Activated CD4-positive, CD25-positive, alpha-beta regulatory T cell treated with anti-CD3 and anti-CD28 coated beads, Interleukin-2, amount 50 U/mL, for 24 hours (primary cell): ENCODE measurements at regions not wholly inside any gene's neighbourhood (a gene's known extent, or its start where the extent isn't known, plus 50 kb on each side); places are given as distances from the start of the nearest gene placed in this dataset.

ENCODE experiments used
- ATAC-seq, 2 donors: fragments of 150-1000 bp; cut with Tn5 transposase; one replicate each; pipeline ENCODE4 v1.10.0; 2021; ENCODE audit warnings: mild to moderate bottlenecking in 1 of 2, moderate library complexity in 1 of 2

DNA sequence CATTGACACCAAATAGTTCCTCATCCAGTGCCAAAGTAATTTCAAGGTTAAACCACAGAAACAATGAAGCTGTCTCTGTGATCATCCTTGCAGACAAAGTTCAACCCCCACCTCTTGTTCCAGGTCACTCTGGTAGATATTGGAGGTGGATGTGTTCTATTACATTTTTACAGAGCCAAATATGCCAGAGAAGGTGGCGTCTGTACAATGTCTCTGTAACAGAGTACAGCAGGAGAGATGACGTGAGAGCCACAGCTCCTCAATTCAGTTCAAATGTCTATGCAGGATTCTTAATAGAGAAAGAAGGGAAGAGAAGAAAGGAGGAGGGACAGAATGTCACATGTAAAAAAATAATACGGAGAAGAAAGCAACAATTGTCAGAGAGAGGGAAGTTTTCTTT is 268.3 kb upstream of the OR4E1 start:
- no peak for ATAC-seq

DNA sequence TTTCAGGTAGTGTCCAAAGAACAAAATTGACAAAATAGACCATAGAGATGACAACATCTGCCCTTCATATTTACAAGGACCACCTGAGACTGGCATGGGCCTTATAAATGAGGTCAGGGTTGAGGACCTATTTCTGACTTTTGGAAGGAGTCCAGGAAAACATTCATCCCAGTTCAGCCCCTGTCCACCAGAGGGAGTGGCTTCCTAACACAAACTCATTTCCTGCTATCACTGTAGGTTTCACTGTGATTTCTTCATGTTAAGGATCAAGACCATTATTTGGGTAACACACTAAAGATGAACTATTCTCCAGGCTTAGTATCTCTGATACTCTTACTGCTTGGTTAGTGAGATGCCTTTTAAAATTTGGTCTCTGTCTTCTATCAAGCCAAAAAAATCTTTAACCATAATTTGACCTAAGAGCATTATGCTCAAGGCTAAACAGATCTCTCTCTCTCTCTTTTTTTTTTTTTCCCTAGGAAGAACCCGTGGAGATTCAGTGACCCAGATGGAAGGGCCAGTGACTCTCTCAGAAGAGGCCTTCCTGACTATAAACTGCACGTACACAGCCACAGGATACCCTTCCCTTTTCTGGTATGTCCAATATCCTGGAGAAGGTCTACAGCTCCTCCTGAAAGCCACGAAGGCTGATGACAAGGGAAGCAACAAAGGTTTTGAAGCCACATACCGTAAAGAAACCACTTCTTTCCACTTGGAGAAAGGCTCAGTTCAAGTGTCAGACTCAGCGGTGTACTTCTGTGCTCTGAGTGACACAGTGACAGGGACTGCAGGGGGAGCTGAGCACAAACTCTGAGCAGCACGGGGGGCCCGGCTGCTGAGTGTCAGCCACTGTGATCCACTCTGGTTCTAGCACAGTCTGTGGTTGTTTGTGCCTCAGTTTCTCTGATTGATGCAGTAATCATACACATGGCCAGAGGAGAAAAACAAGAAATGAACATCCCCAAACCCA is 267.6 kb upstream of the OR4E1 start:
- peak; percentile 17 to 45 for ATAC-seq

DNA sequence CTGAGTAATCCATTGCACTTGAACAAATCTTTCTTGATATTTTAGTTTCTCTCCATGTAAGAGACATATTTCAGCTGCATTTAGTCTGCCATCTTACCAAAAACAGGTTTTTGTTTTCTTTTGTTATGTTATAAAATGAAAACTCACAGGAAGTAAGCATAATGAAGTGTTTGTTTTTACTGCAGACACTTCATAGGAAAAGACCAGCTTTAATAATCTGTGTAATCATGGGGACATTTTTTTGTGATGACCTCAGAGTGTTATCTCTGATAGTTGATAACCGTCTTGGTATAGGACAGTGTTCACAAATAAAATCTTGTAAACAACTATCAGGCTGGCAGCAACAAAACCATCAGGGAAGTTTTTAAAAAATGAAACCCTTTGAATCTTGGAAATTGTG is 266.2 kb upstream of the OR4E1 start:
- no peak for ATAC-seq

DNA sequence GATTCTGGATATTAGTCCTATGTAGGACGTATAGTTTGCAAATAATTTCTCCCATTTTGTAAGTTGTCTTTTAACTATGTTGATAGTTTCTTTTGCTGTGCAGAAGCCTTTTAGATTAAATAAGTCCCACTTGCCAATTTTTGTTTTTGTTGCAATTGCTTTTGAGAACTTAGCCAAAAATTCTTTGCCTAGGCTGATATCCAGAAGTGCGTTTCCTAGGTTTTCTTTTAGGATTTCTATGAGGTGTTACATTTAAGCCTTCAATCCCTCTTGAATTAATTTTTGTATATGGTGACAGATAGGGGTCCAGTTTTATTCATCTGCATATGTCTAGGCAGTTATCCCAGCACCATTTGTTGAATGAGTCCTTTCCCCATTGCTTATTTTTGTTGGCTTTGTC is 264.4 kb upstream of the OR4E1 start:
- no peak for ATAC-seq

DNA sequence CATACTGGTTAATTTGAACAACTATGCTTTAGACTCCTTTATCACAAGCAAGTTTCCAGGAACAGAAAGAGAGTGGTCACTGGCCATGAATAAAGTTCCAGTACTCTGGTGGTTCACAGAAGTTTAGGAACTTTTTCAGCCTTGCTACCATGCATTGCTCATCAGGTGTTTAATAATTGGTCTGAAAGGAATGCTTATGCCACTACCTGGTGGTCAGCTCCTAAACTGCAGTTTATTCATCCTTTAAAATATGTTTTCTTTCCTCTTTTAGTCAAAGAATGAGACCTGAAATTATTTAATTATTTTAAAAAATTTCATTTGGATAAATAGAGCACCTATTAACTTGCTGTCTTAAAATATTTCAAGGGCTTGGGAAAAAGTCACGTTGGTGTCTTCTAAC is 260.1 kb upstream of the OR4E1 start:
- ATAC-seq: no peak

DNA sequence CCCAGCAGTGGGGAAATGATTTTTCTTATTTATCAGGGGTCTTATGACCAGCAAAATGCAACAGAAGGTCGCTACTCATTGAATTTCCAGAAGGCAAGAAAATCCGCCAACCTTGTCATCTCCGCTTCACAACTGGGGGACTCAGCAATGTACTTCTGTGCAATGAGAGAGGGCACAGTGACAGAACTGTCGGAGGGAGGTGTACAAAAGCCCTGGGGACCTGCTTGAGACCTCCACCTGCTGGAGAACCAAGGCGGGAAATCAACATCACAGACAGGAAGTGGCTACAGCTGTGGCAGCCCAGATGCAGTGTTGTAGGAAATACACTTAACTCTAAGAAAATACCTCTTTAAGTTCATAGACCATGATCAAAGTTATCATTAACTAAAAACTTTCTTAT is 250.9 kb upstream of the OR4E1 start:
- ATAC-seq: peak; percentile 70 to 78

DNA sequence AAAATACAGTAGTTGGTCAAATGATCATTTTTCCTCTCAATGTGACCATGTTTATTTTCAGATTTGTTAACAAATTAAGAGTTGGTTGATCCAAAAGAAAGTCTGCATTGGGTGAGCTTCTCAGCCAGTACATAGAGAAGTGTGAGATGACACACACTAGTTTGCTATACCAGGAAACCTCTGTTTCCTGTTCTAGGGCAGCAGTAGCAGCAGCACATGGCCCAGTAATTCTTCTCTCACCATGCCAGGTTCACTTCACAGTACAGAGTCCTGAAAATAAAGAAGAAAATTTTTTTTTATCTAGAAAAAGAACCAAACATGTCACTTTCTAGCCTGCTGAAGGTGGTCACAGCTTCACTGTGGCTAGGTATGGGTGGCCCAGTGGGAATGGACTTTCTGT is 250.2 kb upstream of the OR4E1 start:
- peak; percentile 85 to 89 for ATAC-seq

DNA sequence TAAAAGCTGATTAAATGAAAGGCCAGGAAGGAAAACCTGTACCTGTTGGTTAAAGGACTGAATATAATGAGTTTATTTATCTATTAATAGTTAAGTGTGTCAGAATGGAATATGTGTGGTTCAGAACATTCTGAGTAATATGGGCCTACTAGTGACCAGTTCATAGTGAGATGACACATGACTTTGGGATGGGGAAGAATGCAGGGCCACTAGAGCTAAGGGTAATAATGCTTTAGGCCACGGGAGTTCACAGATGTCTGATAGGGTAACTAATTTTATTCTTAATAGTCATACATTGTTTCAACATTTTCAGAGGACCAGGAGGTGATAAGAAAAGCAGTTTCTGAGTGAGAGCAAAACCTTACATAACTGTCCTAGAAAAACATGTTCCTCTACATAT is 247.8 kb upstream of the OR4E1 start:
- peak; percentile 24 to 33 for ATAC-seq

DNA sequence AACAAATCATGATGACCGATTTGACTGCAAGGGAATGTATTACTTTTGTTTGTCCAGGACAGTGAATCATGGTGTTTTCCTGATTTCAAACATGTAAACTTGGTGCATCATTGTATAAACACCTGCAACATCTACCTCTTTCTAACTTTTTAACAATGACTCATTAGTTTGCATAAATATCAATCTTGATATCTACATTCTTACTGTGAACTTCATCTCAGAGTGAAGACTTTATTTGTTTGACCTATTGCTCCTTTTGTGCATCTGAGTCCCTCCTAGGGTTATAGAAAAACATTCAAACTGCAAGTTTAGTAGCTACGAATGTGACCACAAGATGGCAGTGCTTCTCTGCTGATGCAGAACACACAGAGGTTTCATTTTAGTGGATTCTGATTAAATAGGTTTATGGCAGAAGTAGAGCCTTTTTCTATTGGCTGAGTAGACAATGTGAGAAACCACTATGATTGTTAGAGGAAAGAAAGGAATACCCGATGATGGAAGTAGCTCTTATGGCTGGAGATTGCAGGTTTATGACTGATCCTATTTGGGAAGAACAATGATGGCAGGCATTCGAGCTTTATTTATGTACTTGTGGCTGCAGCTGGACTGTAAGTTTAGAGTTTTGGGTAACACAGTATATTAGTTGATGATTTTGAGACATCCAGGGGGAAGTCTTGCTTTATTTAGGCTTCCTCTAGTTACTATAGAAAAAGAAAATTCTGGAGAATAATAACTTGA is 244.2 kb upstream of the OR4E1 start:
- peak; percentile 41 to 58 for ATAC-seq

DNA sequence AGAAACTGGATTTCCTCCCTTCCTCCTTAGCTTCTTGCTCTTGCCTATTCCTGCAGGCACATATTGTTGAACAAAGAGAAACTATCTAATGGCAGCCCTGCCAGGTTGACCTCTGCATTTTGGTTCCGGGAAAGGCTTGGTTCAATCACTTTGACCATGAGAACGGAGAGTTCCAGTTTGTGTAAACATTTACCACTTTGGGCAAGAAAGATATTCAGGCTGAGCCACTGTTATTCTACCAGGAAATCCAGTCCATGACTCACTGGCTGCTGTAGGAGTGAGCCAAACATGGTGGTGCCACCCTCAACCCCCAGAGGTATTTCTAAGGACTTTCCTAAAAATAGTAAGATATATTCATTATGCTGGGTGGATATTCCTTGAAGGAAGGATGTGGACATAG is 242.2 kb upstream of the OR4E1 start:
- ATAC-seq: no peak

DNA sequence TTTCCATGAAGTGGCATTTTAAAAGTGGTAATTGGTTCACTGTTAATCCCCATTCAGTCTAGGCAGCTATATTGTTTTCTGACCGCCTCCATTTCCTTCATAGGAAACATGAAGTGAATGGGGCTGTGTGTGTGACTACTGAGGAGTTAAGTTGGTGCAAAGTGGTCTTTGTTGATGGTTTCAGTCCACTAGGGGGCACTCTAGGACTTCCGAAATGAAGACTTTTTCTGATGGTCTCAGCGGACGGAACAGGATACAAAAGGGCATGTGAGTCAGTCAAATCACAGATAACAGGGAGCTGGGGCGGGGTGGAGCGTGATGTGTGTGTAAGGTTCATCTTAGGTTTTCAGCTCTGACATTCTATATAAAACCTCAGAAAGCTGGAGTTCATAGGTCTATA is 240.1 kb upstream of the OR4E1 start:
- ATAC-seq: peak; percentile 92 to 95

DNA sequence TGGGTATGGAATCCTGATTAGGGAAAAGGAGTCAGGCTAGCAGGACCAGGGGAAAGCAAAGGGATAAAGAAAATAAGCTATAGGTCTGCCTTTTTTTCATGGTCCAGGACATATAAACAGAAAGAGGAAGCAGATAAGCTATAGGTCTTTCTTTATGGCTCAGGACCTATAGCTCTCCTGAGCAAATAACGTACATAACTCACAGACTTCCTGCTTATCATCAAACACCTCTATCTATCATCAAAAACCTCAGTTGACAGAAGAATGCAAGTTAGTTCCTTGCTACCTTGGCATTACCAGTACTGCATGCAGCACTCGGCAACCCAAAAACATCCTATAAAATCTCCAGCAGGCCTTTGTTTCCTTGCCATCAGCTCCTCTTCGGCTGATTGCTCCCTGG is 238.7 kb upstream of the OR4E1 start:
- no peak for ATAC-seq

DNA sequence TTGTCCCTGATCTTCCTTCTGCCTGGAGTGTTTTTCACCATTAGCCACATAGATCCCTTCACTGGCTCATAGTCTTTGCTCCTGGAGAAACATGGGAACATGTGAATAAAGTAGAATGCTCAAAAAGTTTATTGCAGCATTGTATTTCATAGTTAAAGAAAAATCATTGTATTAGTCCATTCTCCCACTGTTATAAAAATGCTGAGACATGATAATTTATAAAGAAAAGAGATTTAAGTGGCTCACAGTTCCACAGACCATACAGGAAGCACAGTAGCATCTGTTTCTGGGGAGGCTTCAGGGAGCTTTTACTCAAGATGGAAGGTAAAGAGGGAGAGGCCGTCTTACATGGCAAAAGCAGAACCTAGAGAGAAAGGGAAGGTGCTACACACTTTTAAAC is 238.3 kb upstream of the OR4E1 start:
- no peak for ATAC-seq

DNA sequence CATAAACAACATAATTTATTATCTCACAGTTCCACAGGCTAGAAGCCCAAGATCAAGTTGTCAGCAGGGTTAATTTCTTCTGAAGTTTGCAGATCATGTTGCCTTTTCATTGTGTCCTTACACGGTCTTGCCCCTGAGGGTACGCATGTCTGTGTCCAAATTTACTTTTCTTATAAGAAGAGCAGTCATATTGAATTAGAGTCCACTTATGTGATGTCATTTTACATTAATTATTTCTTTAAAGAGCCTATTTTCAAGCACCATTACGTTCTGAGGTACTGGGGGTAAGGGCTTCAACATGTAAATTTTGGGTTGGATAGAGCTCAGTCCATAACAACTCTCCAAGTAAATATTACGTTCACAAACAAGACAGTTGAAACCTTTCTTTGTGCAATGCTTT is 236.6 kb upstream of the OR4E1 start:
- ATAC-seq: no peak

DNA sequence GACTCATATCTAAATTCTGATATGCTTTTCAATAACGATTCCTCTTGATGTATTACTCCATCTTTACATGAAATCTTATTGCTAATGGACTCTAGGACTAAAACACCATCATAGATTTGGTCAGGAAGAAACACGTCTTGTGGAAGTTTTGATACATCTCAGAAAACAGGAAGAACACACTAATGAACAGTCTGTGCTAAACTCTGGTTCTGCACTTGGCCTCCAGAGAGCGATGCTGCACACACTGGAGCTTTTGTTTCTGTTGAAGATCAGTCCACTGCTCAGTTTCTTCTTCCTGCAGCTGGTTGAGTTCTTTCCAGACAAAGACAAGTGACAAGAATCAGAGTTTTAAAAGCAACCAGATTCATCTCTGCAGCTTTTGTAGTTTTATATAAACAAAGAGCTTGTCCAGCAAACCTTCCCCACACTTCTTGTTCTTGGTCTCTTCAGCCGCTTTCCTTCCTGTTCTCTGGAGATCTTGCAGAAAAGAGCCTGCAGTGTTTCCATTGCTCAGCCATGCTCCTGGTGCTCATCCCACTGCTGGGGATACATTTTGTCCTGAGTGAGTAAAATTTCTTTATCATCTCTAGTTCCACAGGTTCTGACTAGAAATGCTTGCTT is 229.1 kb upstream of the OR4E1 start:
- peak; percentile 41 to 55 for ATAC-seq

DNA sequence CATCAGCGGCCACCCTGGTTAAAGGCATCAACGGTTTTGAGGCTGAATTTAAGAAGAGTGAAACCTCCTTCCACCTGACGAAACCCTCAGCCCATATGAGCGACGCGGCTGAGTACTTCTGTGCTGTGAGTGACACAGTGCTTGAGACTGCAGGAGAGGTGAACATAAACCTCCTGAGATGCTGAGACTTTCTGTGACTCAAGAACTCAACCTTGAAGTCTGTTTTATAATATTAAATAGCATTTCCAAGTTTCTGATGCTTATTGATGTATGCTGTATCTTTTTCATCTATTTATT is 221.2 kb upstream of the OR4E1 start:
- peak; percentile 61 to 62 for ATAC-seq

DNA sequence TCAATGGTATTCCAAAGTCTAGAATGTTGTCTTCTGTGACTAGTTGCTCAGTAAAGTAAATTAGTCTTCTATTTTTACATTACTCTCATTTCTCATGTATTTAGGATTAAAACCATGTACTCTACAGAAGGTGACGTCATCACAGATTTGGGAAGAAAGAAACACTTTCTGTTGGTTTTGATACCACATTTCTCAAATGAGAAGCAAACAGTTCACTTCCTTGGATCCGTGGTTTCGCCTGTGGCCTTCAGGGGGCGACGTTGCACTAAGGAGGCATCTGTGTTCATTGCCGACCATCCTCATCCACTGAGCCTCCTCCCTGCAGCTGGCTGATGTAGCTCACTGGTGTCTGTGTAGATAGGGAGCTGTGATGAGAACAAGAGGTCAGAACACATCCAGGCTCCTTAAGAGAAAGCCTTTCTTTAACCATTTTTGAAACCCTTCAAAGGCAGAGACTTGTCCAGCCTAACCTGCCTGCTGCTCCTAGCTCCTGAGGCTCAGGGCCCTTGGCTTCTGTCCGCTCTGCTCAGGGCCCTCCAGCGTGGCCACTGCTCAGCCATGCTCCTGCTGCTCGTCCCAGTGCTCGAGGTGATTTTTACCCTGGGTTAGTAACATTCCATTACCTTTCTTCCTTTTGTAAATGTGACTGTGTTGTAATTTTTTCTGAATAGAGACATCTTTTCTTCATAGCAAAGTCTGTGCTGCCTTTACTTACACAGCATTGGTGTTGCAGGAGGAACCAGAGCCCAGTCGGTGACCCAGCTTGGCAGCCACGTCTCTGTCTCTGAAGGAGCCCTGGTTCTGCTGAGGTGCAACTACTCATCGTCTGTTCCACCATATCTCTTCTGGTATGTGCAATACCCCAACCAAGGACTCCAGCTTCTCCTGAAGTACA is 220.6 kb upstream of the OR4E1 start:
- peak; percentile 65 to 71 for ATAC-seq

DNA sequence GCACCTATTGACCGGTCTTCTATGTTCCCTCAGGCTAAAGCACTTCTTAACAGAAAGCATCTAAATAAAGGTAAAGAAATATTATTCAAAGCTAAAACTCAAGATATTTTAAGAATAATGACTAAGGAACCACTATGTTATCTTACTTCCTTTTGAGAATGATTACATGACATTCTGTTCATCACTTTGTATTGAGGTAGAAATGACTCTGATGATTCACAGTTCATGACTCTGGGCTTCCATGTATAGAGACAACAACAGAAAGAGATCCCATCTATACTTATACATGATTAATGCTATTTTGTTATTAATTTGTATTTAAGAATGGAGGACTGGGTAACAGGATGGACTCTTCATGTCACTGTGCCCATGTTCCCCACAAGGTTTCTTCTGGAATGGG is 218.3 kb upstream of the OR4E1 start:
- peak; percentile 81 to 83 for ATAC-seq

DNA sequence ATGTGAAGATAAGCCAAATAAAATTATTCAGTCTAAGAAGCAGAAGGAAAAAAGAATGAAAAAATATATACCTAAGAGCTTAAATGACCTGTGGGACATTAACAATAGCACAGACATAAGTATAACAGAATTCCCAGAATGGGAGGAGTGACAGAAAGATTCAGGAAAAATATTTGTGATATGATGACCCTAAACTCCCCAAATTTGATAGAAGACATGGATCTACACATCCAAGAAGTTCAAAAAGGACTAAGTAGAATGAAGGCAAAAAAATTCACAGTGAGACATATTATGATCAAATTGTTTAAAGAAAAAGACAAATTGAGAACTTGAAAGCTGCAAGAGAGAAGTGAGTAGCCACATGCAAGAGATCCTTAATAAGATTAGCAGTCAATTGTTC is 211.4 kb upstream of the OR4E1 start:
- no peak for ATAC-seq

DNA sequence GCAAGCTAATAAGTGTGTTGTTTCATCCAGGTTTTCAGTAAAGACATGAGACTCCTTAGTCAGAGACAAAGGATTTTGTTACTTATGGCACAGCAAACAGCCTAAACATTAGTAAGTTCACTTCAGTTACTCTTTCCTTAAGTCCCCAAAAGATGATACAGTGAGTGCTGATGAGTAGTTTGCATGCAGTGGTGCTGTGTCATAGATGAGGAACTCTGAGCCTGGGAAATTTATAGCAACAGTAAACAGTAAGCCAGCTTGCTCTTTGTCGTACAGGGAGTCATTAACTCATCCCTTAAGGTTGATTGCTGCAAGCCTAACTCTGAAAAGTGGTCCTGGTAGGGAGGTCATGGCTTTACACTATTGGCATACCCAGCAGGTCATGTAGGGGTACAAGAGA is 208.6 kb upstream of the OR4E1 start:
- no peak for ATAC-seq

DNA sequence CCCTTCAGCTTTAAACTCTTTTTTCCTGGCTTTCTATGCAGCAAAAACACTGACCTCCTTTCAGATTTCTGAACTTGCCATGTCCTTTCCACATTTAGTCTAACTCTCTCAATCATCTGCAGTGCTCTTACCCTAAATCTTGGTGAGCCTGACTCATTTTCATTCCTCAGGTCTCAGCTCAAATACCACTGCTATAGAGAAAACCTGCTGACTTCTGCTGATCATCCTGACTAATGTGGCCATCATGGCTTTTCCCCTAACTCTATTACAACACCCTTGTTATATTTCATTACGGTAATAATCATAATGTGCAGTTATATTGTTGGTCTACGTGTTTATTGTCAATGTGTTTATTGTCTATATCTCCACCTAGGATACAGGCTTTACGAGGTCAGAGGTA is 207.3 kb upstream of the OR4E1 start:
- ATAC-seq: peak; percentile 55 to 84

DNA sequence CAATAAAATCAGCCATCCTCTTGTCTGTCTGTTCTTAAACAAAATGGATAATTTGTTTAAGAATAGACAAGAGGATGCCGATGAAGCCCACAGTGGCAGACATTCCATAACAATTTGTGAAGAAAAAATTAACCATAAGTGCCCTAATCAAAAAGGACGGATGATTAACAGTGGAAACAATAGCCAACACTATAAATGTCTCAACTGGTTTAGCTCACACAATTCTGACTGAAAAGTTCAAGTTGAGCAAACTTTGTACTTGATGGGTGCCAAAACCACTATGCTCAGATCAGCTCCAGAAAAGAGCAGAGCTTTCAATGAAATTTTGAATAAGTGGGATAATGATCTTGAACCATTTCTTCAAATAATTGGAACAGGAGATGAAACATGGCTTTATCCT is 202.2 kb upstream of the OR4E1 start:
- no peak for ATAC-seq

DNA sequence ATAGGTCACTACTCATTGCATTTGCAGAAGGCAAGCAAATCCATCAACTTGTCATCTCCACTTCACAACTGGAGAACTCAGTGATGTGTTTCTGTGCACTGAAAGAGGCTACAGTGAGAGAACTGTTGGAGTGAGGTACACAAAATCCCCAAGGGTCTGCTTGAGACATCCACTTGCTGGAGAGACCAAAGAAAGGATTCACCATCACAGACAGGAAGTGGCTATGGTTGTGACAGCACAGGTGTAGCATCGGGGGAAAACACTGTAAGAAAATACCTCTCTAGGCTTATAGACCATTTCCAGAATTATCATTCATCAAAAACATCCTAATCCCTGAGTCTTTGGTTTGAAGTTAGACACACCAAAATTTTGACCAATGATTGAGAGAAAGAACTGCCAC is 201.3 kb upstream of the OR4E1 start:
- peak; percentile 46 to 72 for ATAC-seq
